LNCAP (cell line): ENCODE measurements at regions not wholly inside any gene's neighbourhood (a gene's known extent, or its start where the extent isn't known, plus 50 kb on each side); places are given as distances from the start of the nearest gene placed in this dataset.

Experiments
- CTCF ChIP-seq: fragments of 450-650 bp; IDR thresholded peaks from 2 replicates; pipeline ENCODE4 v1.5.1; 2017; ENCODE audit warnings: mild to moderate bottlenecking

- no peak for TF ChIP-seq CTCF
Measured at GRCh38 chr2:2702385-2702784, 371.3 kb upstream of the MYT1L start.

- TF ChIP-seq CTCF: no peak
Measured at GRCh38 chr2:2701813-2702212, 370.7 kb upstream of the MYT1L start.

- no peak for TF ChIP-seq CTCF
Measured at GRCh38 chr2:2701176-2701781, 370.2 kb upstream of the MYT1L start.

- no peak for TF ChIP-seq CTCF
Measured at GRCh38 chr2:2699121-2699505, 368.0 kb upstream of the MYT1L start.

GRCh38 chr2:2698182-2699120, 367.4 kb upstream of the MYT1L start:
- TF ChIP-seq CTCF: peak; percentile 58

- TF ChIP-seq CTCF: no peak
Measured at GRCh38 chr2:2696733-2697455, 365.8 kb upstream of the MYT1L start.

GRCh38 chr2:2696325-2696724, 365.2 kb upstream of the MYT1L start:
- no peak for TF ChIP-seq CTCF
